ENCODE measurements at regions not wholly inside any gene's neighbourhood (a gene's known extent, or its start where the extent isn't known, plus 50 kb on each side); places are given as distances from the start of the nearest gene placed in this dataset.
"Not testable (repeated sequence)": the region's sequence is repeated elsewhere in the genome, so short reads cannot be mapped to it uniquely, and the experiment has no call there.

- DNase-seq (ENCODE audit: low spot score): no peak
Measured at GRCh38 chr4:38279650-38280322, 319.6 kb downstream of the PTTG2 start.

- DNase-seq (ENCODE audit: low spot score): no peak
Measured at GRCh38 chr4:38280323-38280706, 320.1 kb downstream of the PTTG2 start.

- DNase-seq (ENCODE audit: low spot score): no peak
Measured at GRCh38 chr4:38281371-38282071, 321.3 kb downstream of the PTTG2 start.

GRCh38 chr4:38283724-38284123 lies 323.5 kb downstream of the PTTG2 start:
- no peak for DNase-seq (ENCODE audit: low spot score)

- DNase-seq (ENCODE audit: low spot score): no peak
Measured at GRCh38 chr4:38284294-38285030, 324.3 kb downstream of the PTTG2 start.

GRCh38 chr4:38287101-38287851 lies 327.1 kb downstream of the PTTG2 start:
- DNase-seq (ENCODE audit: low spot score): no peak

- no peak for DNase-seq (ENCODE audit: low spot score)
Measured at GRCh38 chr4:38289553-38289952, 329.4 kb downstream of the PTTG2 start.

GRCh38 chr4:38290366-38290765 lies 330.2 kb downstream of the PTTG2 start:
- no peak for DNase-seq (ENCODE audit: low spot score)

- DNase-seq (ENCODE audit: low spot score): no peak
Measured at GRCh38 chr4:38290914-38291313, 330.7 kb downstream of the PTTG2 start.

- no peak for DNase-seq (ENCODE audit: low spot score)
Measured at GRCh38 chr4:38292529-38292928, 332.3 kb downstream of the PTTG2 start.

GRCh38 chr4:38294238-38294637 lies 334.0 kb downstream of the PTTG2 start:
- DNase-seq (ENCODE audit: low spot score): no peak

- DNase-seq (ENCODE audit: low spot score): no peak
Measured at GRCh38 chr4:38297061-38297460, 336.9 kb downstream of the PTTG2 start.

- no peak for DNase-seq (ENCODE audit: low spot score)
Measured at GRCh38 chr4:38298868-38299713, 338.9 kb downstream of the PTTG2 start.

- no peak for DNase-seq (ENCODE audit: low spot score)
Measured at GRCh38 chr4:38302910-38303309, 342.7 kb downstream of the PTTG2 start.

GRCh38 chr4:38304460-38304859 lies 344.3 kb downstream of the PTTG2 start:
- DNase-seq (ENCODE audit: low spot score): not testable (repeated sequence)

GRCh38 chr4:38306482-38307071 lies 346.4 kb downstream of the PTTG2 start:
- peak; percentile 34 for DNase-seq (ENCODE audit: low spot score)

GRCh38 chr4:38308728-38309311 lies 348.6 kb downstream of the PTTG2 start:
- DNase-seq (ENCODE audit: low spot score): no peak

GRCh38 chr4:38309471-38309870 lies 349.3 kb downstream of the PTTG2 start:
- no peak for DNase-seq (ENCODE audit: low spot score)

GRCh38 chr4:38310446-38311043 lies 350.3 kb downstream of the PTTG2 start:
- peak; percentile 14 for DNase-seq (ENCODE audit: low spot score)

GRCh38 chr4:38311495-38312126 lies 351.4 kb downstream of the PTTG2 start:
- no peak for DNase-seq (ENCODE audit: low spot score)

All from germinal center (tissue), 1 donor.